Left lung (tissue), 4 donors: ENCODE measurements at regions not wholly inside any gene's neighbourhood (a gene's known extent, or its start where the extent isn't known, plus 50 kb on each side); places are given as distances from the start of the nearest gene placed in this dataset.

ENCODE experiments used
- ATAC-seq: fragments of 200-7000 bp; cut with Tn5 transposase; one replicate; pipeline ENCODE4 v1.9.1; 2020; ENCODE audit warnings: moderate library complexity
- DNase-seq, 4 donors: peaks; one replicate each; pipeline ENCODE4 v3.0.0-alpha.2; 2013 to 2020
- H3K27ac ChIP-seq, 2 donors: fragments of 200-600 bp; sonication (generic) in 1 of 2; one replicate each; pipeline versions ENCODE4 v1.5.0 to v1.8.0; 2020 to 2021
- H3K27me3 ChIP-seq, 2 donors: fragments of 200-600 bp; sonication (generic) in 1 of 2; one replicate each; pipeline versions ENCODE4 v1.5.0 to v1.8.0; 2020 to 2021
- H3K36me3 ChIP-seq, 2 donors: fragments of 200-600 bp; sonication (generic) in 1 of 2; one replicate each; pipeline versions ENCODE4 v1.5.0 to v1.8.0; 2020 to 2021
- H3K4me1 ChIP-seq, 2 donors: fragments of 200-600 bp; one replicate each; pipeline ENCODE4 v1.8.0; 2021
- H3K4me3 ChIP-seq, 2 donors: fragments of 200-600 bp; sonication (generic) in 1 of 2; one replicate each; pipeline versions ENCODE4 v1.5.0 to v1.8.0; 2020 to 2021; ENCODE audit warnings: mild to moderate bottlenecking in 1 of 2
- H3K9me3 ChIP-seq, 2 donors: fragments of 200-600 bp; sonication (generic) in 1 of 2; one replicate each; pipeline versions ENCODE4 v1.5.0 to v1.8.0; 2020 to 2021
- intact Hi-C, 2 donors: fragments of 100-400 bp; cut with DNase I; formaldehyde crosslinking; loops; one replicate each; pipeline versions ENCODE4 v1.11.2 to v1.14.2; 2022
- TF ChIP-seq, protein P1 (sequence below), 2 donors: fragments of 200-600 bp; sonication (generic) in 1 of 2; IDR thresholded peaks; one replicate each; pipeline versions ENCODE4 v1.5.0 to v1.8.0; 2021; ENCODE audit warnings: antibody characterized with exemption in 2 of 2
- donor health status: DM: no; HTN: yes; CAD: no.
- donor health status: DM: no; HTN: no; CAD: no.

DNA sequence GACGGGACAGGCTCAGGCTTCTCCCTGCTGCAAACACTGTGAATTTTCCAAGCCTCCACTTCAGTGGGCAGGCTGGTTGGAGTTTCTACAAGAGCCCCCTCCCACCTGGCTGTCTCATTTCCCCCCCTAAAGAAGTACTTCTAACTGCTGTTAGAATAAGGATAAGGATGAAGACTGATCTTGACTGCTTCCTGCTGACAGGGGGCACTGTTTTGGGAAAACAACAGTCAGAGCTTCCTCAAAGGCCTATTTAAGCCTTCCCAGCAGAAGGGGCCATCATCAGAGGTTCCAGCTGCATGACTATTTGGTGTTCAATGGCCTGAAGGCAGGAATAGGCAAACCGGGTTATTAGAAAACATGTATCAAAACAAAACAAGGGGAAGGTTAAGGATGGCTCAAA lies 1162.8 kb downstream of the DSC3 start:
- no peaks in the 10 kb centered on the region for H3K27me3 ChIP-seq
- H3K4me1 ChIP-seq: no peaks in the 10 kb centered on the region
- H3K27ac ChIP-seq: no peak overlapping the region
- TF ChIP-seq, protein P1, sequence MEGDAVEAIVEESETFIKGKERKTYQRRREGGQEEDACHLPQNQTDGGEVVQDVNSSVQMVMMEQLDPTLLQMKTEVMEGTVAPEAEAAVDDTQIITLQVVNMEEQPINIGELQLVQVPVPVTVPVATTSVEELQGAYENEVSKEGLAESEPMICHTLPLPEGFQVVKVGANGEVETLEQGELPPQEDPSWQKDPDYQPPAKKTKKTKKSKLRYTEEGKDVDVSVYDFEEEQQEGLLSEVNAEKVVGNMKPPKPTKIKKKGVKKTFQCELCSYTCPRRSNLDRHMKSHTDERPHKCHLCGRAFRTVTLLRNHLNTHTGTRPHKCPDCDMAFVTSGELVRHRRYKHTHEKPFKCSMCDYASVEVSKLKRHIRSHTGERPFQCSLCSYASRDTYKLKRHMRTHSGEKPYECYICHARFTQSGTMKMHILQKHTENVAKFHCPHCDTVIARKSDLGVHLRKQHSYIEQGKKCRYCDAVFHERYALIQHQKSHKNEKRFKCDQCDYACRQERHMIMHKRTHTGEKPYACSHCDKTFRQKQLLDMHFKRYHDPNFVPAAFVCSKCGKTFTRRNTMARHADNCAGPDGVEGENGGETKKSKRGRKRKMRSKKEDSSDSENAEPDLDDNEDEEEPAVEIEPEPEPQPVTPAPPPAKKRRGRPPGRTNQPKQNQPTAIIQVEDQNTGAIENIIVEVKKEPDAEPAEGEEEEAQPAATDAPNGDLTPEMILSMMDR (IDR thresholded peaks at IDR 0.05): no peak
- no peaks in the 10 kb centered on the region for H3K9me3 ChIP-seq
- DNase-seq: no peak
- no peaks in the 10 kb centered on the region for H3K36me3 ChIP-seq
- intact Hi-C loops: no loop called here
- no peak overlapping the region for H3K4me3 ChIP-seq
- no peak for ATAC-seq

DNA sequence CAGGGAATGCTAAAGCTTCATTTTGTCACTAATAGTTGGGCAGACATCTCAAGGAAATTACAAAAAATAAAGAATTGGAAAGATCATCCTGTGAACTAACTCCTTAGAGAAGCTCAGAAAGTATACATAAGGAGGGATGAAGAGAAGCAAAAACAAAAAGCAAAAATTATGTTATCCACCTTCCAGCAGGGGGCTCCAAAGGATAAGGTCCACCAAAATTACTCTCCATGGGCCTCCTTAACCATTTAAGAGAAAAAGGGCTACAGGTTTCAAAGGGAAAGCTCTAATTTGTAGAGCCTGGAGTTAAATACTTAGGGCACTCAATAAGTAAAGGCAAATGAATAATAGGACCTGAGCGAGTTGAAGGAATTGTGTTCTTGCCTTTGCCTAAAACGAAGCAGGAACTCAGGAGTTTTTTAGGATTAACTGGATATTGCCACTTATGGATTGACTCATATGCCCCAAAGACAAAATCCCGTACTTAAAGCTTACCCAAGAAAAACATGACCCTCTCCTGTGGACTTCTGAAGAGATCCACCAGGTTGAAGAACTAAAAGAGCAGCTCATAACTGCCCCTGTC lies 1167.9 kb downstream of the DSC3 start:
- Histone ChIP-seq H3K9me3 (no peaks in the 10 kb centered on the region), H3K27me3 (no peaks in the 10 kb centered on the region), H3K4me3 (no peak overlapping the region), H3K4me1 (no peaks in the 10 kb centered on the region), H3K36me3 (no peaks in the 10 kb centered on the region), H3K27ac (no peak overlapping the region)
- intact Hi-C loops: no loop called here
- TF ChIP-seq, protein P1 (IDR thresholded peaks at IDR 0.05): peak in 1 of 2 donors; percentile 28
- peak; percentile 42 for ATAC-seq
- peak in 2 of 4 donors; percentile 22 to 38 for DNase-seq

DNA sequence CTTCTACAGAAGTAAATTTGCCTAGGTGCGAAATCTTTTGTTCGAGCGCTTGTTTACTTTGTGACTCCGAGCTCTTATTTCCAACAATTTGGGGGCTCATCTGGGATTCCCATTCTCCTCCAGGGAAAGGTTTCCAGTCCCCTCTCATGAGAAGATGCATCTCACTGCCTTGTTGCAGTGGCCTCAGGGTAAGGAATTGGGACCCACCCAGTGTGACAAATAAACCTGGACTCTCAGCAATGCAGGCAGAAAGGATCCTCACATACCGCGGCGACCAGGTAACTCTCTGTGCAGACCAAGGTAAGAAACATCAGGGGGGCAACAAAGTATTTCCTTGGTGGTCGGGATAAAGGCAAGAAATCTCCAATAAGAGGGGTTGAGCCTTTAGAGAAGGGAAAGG lies 1169.3 kb downstream of the DSC3 start:
- H3K36me3 ChIP-seq: no peaks in the 10 kb centered on the region
- ATAC-seq (no peak), DNase-seq (no peak)
- H3K9me3 ChIP-seq: no peaks in the 10 kb centered on the region
- no peaks in the 10 kb centered on the region for H3K27me3 ChIP-seq
- no peak overlapping the region for H3K27ac ChIP-seq
- TF ChIP-seq, protein P1 (IDR thresholded peaks at IDR 0.05): no peak
- H3K4me1 ChIP-seq: no peaks in the 10 kb centered on the region
- no peak overlapping the region for H3K4me3 ChIP-seq
- intact Hi-C loops: no loop called here

DNA sequence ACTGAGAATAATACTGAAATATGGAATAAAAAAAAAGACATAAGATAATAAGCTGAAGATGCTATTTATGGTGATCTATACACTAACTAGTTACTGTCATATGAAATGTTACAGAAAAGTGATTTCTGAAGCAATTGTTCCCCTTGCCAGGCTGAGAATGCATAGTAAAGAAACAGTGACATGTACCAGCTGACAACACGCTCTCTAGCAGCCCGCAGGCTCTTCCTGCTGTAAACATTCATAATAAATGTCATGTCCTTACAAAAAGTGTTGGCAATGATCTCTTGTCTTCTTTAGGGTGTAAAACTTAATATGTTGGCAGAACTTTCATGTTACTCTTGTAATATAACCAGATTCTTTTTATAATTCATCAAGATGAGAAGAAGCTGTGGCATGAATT lies 1171.3 kb downstream of the DSC3 start:
- Histone ChIP-seq H3K9me3 (no peaks in the 10 kb centered on the region), H3K4me3 (no peak overlapping the region), H3K36me3 (no peaks in the 10 kb centered on the region), H3K27me3 (no peaks in the 10 kb centered on the region), H3K27ac (no peak overlapping the region), H3K4me1 (no peaks in the 10 kb centered on the region)
- TF ChIP-seq, protein P1 (IDR thresholded peaks at IDR 0.05): no peak
- DNase-seq (no peak), ATAC-seq (no peak)
- intact Hi-C loops: no loop called here

DNA sequence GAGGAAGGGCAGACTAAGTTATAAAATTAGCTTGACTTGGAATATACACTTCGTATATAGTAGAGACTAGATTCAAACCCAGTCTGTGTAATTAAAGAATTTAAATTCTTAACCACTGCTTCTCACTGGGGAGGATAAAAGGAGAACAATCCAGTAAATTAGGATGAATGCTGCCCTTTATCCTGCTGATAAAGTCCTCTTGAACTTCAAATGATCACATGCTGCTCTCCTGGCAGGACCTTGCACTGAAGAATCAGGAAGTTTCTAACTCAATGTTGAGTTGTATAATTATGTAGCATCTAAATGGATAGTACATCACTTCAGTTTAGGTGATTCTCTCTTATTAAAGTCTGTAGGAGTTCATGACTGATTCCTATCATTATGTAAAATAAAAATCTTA lies 1179.7 kb downstream of the DSC3 start:
- DNase-seq: no peak
- no peak for ATAC-seq

More for the DNA sequence above, 1179.7 kb downstream of the DSC3 start:
- no peaks in the 10 kb centered on the region for H3K9me3 ChIP-seq
- H3K36me3 ChIP-seq: no peaks in the 10 kb centered on the region
- H3K4me1 ChIP-seq: no peaks in the 10 kb centered on the region
- H3K4me3 ChIP-seq: no peak overlapping the region
- intact Hi-C loops: no loop called here
- no peaks in the 10 kb centered on the region for H3K27me3 ChIP-seq
- H3K27ac ChIP-seq: no peak overlapping the region
- TF ChIP-seq, protein P1 (IDR thresholded peaks at IDR 0.05): no peak
